Esophagus squamous epithelium (tissue), 5 donors: ENCODE measurements at regions not wholly inside any gene's neighbourhood (a gene's known extent, or its start where the extent isn't known, plus 50 kb on each side); places are given as distances from the start of the nearest gene placed in this dataset.
A peak's percentile ranks its signal among the peaks of the same experiment; 100 is the strongest.

ENCODE experiments used
- DNase-seq: peaks from one replicate; lab custom pipeline; 2025; lab: John Stamatoyannopoulos, UW
- H3K27ac ChIP-seq, 4 donors: fragments of 200-600 bp; sonication (generic); one replicate each; pipeline ENCODE4 v1.5.1; 2016 to 2019; ENCODE audit warnings: mild to moderate bottlenecking in 1 of 4
- H3K27me3 ChIP-seq, 4 donors: fragments of 200-600 bp; sonication (generic); 1 replicate in 3 of 4; 2 replicates in 1 of 4; pipeline versions ENCODE4 v1.5.1 to v1.6.0; 2017 to 2021; ENCODE audit warnings: antibody characterized with exemption in 1 of 4
- H3K36me3 ChIP-seq, 3 donors: fragments of 200-600 bp; sonication (generic); one replicate each; pipeline ENCODE4 v1.5.1; 2016 to 2019
- H3K4me1 ChIP-seq, 3 donors: fragments of 200-600 bp; sonication (generic); one replicate each; pipeline ENCODE4 v1.5.1; 2017 to 2019
- H3K4me3 ChIP-seq, 4 donors: fragments of 200-600 bp; sonication (generic); 1 replicate in 3 of 4; 2 replicates in 1 of 4; pipeline ENCODE4 v1.5.1; 2016 to 2019; ENCODE audit warnings: mild to moderate bottlenecking in 2 of 4, moderate library complexity in 1 of 4
- H3K9me3 ChIP-seq, 3 donors: fragments of 200-600 bp; sonication (generic); one replicate each; pipeline ENCODE4 v1.5.1; 2016 to 2019
- CTCF ChIP-seq, 6 experiments: fragments of 450-650 bp in 4 of 6; fragments of 200-600 bp in 2 of 6; sonication (generic) in 2 of 6; IDR thresholded peaks; one replicate each; pipeline ENCODE4 v1.5.1; 2016 to 2019; ENCODE audit warnings: antibody characterized with exemption in 6 of 6, mild to moderate bottlenecking in 4 of 6, moderate library complexity in 4 of 6
- POLR2A ChIP-seq, 4 donors: fragments of 450-650 bp; IDR thresholded peaks; one replicate each; pipeline ENCODE4 v1.6.1; 2017; ENCODE audit warnings: antibody characterized with exemption in 4 of 4, mild to moderate bottlenecking in 4 of 4, moderate library complexity in 3 of 4
- WGBS, 2 donors: methylation state at CpG; one replicate each; pipeline ENCODE4 v1.1.5; 2018; 5-methylcytosine and 5-hydroxymethylcytosine counted together
- intact Hi-C: fragments of 100-400 bp; cut with DNase I; formaldehyde crosslinking; loops from one replicate; pipeline ENCODE4 v1.15.0; 2022
- donor health status: DM: yes; HTN: yes; CAD: no.

- Histone ChIP-seq H3K27me3 (no peaks in the 10 kb centered on the region), H3K4me3 (no peak overlapping the region), H3K4me1 (no peaks in the 10 kb centered on the region), H3K36me3 (no peaks in the 10 kb centered on the region), H3K27ac (no peak overlapping the region), H3K9me3 (no peaks in the 10 kb centered on the region)
- WGBS, 2 donors, result 69 to 71% methylated on average over 2 of the region's 2 CpGs
- no peak for TF ChIP-seq CTCF (IDR thresholded peaks at IDR 0.05)
- no peak for TF ChIP-seq POLR2A (IDR thresholded peaks at IDR 0.05)
- no peak for DNase-seq
- intact Hi-C loops, result no loop called here
These were observed 149.0 kb downstream of the DSEL start for GRCh38 chr18:67367540-67367939.

- Histone ChIP-seq H3K27me3 (no peaks in the 10 kb centered on the region), H3K9me3 (no peaks in the 10 kb centered on the region), H3K36me3 (no peaks in the 10 kb centered on the region), H3K4me3 (no peak overlapping the region), H3K4me1 (peaks cover 0 to 15% (median 4%) of the 10 kb centered on the region in 3 donors), H3K27ac (no peak overlapping the region)
- intact Hi-C loops, result no loop called here
- TF ChIP-seq CTCF (IDR thresholded peaks at IDR 0.05) (no peak), POLR2A (IDR thresholded peaks at IDR 0.05) (no peak)
- WGBS, 2 donors, result 73 to 86% methylated on average over 3 of the region's 3 CpGs
- no peak for DNase-seq
These were observed 152.8 kb downstream of the DSEL start for GRCh38 chr18:67363694-67364093.

- DNase-seq, result no peak
- H3K4me1 ChIP-seq, result peaks cover 0 to 15% (median 4%) of the 10 kb centered on the region in 3 donors
- WGBS, 2 donors, result 66 to 72% methylated on average over 2 of the region's 2 CpGs
- intact Hi-C loops, result no loop called here
- no peak overlapping the region for H3K27ac ChIP-seq
- no peaks in the 10 kb centered on the region for H3K9me3 ChIP-seq
- no peaks in the 10 kb centered on the region for H3K36me3 ChIP-seq
- no peaks in the 10 kb centered on the region for H3K27me3 ChIP-seq
- TF ChIP-seq CTCF (IDR thresholded peaks at IDR 0.05) (no peak), POLR2A (IDR thresholded peaks at IDR 0.05) (no peak)
- H3K4me3 ChIP-seq, result no peak overlapping the region
These were observed 153.6 kb downstream of the DSEL start for GRCh38 chr18:67362906-67363305.

- Histone ChIP-seq H3K4me1 (peaks cover 0 to 15% (median 4%) of the 10 kb centered on the region in 3 donors), H3K4me3 (peak overlapping the region; percentile 6 to 48 (median 22)), H3K36me3 (no peaks in the 10 kb centered on the region), H3K9me3 (no peaks in the 10 kb centered on the region), H3K27me3 (no peaks in the 10 kb centered on the region), H3K27ac (peak overlapping the region; percentile 34 to 74 (median 60))
- WGBS, 2 donors, result 9 to 14% methylated on average over 8 of the region's 8 CpGs
- intact Hi-C loops, result no loop called here
- TF ChIP-seq CTCF (IDR thresholded peaks at IDR 0.05) (no peak), POLR2A (IDR thresholded peaks at IDR 0.05) (no peak)
- DNase-seq, result no peak
These were observed 156.4 kb downstream of the DSEL start for GRCh38 chr18:67359873-67360838.

GRCh38 chr18:67358947-67359346 is 157.6 kb downstream of the DSEL start:
- Histone ChIP-seq H3K4me1 (peaks cover 0 to 15% (median 4%) of the 10 kb centered on the region in 3 donors), H3K27me3 (no peaks in the 10 kb centered on the region), H3K4me3 (no peak overlapping the region), H3K27ac (no peak overlapping the region), H3K9me3 (no peaks in the 10 kb centered on the region), H3K36me3 (no peaks in the 10 kb centered on the region)
- WGBS, 2 donors, result 87% methylated on average over 5 of the region's 8 CpGs; no CpG with 5 or more reads in 1 of the 2 donors
- TF ChIP-seq POLR2A (IDR thresholded peaks at IDR 0.05) (no peak), CTCF (IDR thresholded peaks at IDR 0.05) (no peak)
- intact Hi-C loops, result no loop called here
- no peak for DNase-seq
